ENCODE measurements at regions not wholly inside any gene's neighbourhood (a gene's known extent, or its start where the extent isn't known, plus 50 kb on each side); places are given as distances from the start of the nearest gene placed in this dataset.

DNA sequence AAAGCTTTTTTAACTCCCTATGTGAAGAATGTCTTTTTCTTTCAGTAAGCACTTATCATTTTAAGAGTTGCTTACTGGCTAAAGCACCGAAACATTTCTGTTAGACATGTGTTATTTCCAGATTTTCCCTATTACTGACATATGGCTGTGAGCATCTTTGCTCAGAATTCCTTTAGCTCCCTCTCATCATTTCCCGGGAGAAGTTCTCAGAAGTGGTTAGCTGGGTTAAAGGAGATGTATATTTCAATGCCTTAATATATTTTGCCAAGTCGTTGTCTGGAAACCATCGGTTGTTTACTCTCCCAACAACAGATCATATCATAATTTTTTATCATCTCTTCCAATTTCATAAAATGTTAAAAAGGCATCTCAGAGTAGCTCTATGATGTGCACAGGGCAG is 396.5 kb downstream of the OCA2 start:
- TF ChIP-seq, protein P1, sequence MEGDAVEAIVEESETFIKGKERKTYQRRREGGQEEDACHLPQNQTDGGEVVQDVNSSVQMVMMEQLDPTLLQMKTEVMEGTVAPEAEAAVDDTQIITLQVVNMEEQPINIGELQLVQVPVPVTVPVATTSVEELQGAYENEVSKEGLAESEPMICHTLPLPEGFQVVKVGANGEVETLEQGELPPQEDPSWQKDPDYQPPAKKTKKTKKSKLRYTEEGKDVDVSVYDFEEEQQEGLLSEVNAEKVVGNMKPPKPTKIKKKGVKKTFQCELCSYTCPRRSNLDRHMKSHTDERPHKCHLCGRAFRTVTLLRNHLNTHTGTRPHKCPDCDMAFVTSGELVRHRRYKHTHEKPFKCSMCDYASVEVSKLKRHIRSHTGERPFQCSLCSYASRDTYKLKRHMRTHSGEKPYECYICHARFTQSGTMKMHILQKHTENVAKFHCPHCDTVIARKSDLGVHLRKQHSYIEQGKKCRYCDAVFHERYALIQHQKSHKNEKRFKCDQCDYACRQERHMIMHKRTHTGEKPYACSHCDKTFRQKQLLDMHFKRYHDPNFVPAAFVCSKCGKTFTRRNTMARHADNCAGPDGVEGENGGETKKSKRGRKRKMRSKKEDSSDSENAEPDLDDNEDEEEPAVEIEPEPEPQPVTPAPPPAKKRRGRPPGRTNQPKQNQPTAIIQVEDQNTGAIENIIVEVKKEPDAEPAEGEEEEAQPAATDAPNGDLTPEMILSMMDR (IDR thresholded peaks at IDR 0.05; ENCODE audit: low read length) = no peak
- TF ChIP-seq EZH2 (IDR thresholded peaks at IDR 0.05; ENCODE audit: borderline replicate concordance, low read length) = no peak
